VCaP (cell line): ENCODE measurements at regions not wholly inside any gene's neighbourhood (a gene's known extent, or its start where the extent isn't known, plus 50 kb on each side); places are given as distances from the start of the nearest gene placed in this dataset.

ENCODE experiments used
- H3K27ac ChIP-seq: fragments of 450-650 bp; 2 replicates; pipeline ENCODE4 v1.5.1; 2017
- CTCF ChIP-seq: fragments of 450-650 bp; conservative IDR thresholded peaks from 2 replicates; pipeline ENCODE4 v1.5.1; 2017; ENCODE audit warnings: mild to moderate bottlenecking, moderate library complexity

GRCh38 chr1:96416111-96416595, 305.4 kb upstream of the PTBP2 start:
- no peak overlapping the region for H3K27ac ChIP-seq
- TF ChIP-seq CTCF: no peak

GRCh38 chr1:96416701-96417444, 304.7 kb upstream of the PTBP2 start:
- TF ChIP-seq CTCF: no peak
- H3K27ac ChIP-seq: no peak overlapping the region

GRCh38 chr1:96418969-96419368, 302.6 kb upstream of the PTBP2 start:
- H3K27ac ChIP-seq: no peak overlapping the region
- TF ChIP-seq CTCF: no peak

- no peak overlapping the region for H3K27ac ChIP-seq
- TF ChIP-seq CTCF: no peak
Observed at GRCh38 chr1:96424877-96425276, 296.7 kb upstream of the PTBP2 start.

GRCh38 chr1:96425382-96426129, 296.0 kb upstream of the PTBP2 start:
- TF ChIP-seq CTCF: no peak

GRCh38 chr1:96427616-96428015, 294.0 kb upstream of the PTBP2 start:
- H3K27ac ChIP-seq: no peak overlapping the region
- TF ChIP-seq CTCF: no peak

More at GRCh38 chr1:96425382-96426129, 296.0 kb upstream of the PTBP2 start:
- H3K27ac ChIP-seq: no peak overlapping the region

GRCh38 chr1:96445302-96445701, 276.3 kb upstream of the PTBP2 start:
- no peak overlapping the region for H3K27ac ChIP-seq
- TF ChIP-seq CTCF: no peak
